T-helper 1 cell (primary cell): ENCODE measurements at regions not wholly inside any gene's neighbourhood (a gene's known extent, or its start where the extent isn't known, plus 50 kb on each side); places are given as distances from the start of the nearest gene placed in this dataset.
A peak's percentile ranks its signal among the peaks of the same experiment; 100 is the strongest.

Source experiments
- DNase-seq, 5 donors: peaks; one replicate each; pipeline ENCODE4 v3.0.0-alpha.2; 2012 to 2020

DNA sequence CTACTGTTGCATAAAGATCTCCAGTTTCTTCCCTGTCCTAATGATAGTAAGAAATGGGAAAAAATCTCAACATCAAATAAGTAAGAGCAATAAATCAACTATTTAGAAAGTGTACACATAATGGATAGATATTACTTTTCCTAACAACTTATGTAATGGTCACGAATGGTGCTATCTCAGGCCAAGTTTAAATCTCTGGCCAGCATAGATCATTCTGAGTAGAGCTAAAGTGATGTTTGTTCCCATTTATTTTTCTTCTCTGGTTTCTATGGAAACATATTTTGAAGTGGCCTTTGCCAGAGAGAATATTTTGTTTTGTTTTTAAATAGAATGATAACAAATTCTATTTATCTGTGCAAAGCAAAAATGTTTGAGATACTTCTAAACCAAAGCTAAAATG lies 249.7 kb upstream of the TTC14 start:
- no peak for DNase-seq

DNA sequence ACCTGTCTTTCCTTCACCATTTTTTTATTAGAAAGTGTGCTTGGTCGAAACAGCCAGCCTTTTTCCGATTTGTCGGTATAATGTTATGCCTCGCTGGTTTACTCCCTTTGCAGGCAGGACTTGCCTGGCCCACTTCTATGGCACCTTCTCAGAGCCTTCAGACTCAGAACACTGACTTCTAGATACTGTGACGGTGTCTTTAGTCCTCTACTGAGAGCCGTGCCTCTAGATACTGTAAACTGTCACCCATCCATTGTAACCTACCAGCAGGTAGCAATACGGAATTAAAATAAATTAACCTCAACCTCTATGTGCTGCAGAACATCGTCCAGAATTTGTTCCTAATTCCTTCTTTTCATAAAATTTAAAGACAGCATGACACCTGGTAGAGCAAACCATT lies 247.7 kb upstream of the TTC14 start:
- no peak for DNase-seq

DNA sequence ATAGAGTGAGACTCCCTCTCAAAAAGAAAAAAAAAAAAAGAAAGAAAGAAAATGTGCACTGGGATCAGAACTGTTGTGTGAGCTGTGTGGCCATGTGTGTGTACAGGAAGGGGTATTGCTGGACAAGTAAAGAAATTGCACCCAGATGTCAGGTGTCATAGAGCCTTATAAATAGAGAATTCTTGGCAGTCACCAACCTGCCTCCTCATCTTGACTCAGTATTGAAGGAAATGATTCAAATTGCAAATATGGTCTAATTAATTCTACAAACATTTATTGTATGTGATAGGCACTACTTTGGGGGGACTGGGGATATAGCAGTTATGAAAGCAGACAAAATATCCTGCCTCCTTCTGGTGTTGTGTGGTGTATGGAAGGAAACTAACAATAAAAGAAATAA lies 243.8 kb upstream of the TTC14 start:
- no peak for DNase-seq

DNA sequence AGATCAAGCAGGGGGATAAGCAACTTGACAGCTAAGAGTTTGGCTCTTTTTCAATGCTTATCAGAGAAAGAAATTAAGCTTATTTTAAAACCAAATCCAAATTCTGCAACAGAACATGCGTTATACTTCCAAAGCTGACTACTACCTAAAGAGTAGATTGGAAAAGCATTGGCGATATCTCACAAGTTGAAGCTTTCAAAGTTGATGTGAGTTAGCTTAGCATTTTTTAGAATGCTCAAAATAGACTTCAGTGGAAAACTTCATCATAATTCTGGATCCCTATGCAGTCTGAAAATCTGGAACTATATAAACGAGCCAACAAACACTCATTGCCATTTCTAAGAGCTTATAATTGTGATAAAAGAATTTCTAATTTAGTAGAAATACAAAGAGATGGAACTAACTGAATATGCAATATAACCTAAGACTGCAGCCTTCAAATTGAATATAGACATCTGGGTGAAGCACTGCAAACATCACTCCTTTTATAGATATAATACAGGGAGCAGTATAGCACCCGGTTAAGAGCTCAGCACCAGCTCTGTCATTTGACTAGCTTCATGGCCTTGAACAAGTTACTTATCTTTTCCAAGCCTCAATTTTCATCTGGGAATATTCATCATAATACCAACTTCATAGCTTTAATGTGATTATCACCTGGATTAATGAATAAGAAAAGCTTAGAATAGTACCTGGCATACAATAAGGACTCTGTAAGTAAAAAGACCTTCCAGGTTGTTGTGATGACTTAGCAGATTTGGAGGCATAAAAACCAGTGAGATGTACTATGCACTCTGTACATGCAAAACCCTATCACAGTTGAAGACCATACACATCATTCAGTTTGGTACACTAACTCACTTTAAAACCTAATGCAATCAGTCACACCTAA lies 242.7 kb upstream of the TTC14 start:
- DNase-seq = no peak

DNA sequence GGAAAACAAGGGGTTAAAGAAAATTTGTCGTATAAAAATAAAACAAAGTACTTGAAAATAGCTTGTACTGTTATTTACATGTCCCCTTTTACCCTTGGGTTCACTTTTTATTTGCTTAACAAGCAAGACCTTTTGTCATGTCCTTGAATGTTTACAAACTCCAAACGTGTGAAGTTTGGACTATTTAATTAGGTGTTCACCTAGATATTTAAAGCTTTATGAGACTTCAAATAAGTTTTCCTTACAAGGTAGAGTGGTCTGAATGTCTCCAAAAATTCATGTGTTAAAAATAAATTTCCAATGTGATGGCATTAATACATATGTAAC lies 242.0 kb upstream of the TTC14 start:
- DNase-seq = no peak

DNA sequence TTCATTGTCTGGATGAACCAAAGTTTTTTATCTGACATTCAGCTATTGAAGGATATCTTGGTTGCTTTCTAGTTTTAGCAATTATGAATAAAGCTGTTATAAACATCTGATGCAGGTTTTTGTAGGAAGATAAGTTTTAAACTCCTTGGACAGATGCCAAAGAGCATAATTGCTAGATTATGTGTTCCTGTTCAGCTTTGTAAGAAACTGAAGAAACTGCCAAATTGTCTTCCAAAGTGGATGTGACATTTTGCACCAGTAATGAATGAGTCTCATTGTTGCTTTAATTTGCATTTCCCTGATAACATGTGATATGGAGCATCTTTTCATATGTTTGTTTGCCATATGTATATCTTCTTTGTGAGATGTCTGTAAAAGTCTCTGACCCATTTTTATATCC lies 239.9 kb upstream of the TTC14 start:
- no peak for DNase-seq

DNA sequence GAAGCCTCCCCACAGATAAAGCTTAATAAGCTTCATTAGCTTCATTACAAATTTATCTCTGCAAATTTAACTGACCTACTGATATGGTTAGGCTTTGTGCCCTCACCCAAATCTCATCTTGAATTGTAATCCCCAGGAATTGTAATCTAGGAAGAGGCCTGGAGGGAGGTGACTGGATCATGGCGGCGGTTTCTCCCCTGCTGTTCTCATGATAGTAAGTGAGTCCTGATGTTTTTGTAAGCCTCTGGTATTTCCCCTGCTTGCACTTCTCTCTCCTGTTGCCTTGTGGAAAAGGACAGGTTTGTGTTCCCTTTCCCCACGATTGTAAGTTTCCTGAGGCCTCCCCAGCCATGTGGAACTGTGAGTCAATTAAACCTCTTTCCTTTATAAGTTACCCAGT lies 226.1 kb upstream of the TTC14 start:
- DNase-seq = no peak

DNA sequence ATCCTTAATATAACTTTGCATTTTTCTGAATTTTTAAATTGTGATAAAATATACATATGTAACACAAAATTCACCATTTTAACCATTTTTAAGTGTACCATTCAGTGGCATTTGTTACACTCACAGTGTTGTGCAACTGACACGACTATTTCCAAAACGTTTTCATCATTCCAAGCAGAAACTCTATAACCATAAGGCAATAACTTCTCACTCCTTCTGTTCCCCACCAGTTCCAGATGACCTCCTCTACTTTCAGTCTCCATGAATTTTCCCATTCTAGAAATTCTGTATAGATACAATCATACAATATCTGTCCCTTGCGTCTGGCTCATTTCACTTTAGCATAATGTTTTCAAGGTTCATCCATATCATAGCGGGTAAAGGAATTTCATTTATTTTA lies 223.5 kb upstream of the TTC14 start:
- DNase-seq = no peak

DNA sequence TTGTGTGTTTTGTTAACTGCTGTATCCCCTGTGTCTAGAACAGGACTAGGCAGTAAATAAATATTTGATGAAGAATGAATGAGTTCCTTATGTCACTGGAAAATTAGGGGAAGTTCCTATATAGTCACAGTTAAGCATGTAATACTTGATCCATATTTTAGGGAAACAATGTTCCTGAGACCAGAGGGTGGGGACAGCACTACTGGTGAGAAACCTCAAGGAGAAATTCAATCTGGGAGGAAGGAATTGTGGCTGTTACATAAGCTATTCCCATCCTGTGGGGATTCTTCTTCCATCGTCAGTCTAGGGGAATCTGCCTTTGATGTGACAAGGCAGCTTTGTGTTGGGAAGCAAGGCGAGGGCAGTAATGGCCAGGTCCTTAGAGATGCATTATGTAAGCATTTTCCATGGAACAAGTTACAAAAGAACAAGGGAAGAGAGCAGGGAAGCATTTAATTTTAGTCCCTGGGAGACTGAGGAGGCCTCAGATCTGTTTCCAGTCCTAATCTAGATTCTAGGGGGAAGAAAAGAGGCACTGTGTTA lies 219.3 kb upstream of the TTC14 start:
- no peak for DNase-seq

DNA sequence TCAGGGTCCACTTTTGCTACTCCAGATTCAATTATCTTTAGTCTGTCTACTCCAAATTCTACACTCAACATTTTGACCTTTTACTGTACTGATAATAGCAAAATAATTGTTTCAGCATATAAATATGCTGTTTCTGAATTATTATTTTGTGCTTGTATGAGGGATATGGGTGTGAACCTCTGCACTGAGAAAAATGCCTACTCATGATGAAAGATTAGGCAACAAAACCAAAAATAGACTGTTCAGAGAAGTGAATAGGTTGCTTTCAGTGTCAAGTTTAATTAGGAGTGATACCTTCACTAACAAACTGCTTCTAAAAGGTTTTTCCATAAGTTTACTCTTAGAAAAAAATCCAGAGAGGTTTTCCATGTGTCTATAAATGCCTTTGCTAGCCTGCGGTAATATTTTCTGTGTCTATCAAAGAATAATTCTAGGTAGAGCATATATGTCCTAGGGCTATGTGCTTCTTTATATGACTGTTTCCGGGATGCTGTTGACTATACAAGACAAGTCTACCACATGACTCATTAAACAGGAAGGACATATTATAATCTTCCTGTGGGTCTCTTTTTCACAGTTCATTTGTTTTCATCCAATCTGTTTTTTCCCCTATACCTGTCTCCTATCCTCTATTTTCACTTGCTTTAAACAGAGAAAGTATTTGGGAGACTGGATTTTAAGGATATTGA lies 218.5 kb upstream of the TTC14 start:
- no peak for DNase-seq

DNA sequence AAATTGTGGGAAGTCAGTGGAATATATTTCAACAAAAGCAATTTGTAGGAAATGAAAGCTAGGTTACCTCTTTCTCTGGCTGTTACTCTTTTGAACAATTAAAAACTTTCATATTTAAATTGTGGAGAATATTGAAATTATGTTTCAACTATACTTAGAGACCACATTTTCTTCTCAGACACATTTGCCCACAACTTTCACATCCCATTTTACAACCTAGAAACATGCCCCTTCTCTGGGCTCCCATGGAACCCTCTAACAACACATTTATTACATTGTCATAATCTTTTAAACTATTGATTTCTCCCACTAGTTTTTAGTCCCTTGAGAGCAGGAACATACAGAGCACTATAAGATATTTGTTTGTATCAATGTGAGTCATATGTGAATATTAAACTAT lies 211.7 kb upstream of the TTC14 start:
- no peak for DNase-seq

DNA sequence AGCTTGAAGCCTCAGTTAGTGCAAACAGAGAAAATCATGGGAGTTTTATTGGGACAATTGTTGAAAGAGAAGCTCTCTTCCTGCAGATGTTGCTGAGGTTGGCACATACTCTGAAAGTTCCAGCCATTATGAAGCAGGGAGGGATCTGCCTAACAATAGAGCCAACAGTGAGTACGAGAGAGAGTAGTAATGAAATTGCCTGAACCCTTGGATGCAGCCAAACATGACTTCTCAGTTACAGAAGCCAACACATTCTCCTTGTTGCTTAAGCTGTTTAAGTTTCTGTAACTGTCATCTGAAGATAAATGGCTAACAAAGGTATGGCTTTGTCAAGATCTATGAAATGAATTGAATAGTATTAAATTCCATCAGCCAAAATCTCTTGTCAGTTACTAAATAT lies 211.0 kb upstream of the TTC14 start:
- no peak for DNase-seq

DNA sequence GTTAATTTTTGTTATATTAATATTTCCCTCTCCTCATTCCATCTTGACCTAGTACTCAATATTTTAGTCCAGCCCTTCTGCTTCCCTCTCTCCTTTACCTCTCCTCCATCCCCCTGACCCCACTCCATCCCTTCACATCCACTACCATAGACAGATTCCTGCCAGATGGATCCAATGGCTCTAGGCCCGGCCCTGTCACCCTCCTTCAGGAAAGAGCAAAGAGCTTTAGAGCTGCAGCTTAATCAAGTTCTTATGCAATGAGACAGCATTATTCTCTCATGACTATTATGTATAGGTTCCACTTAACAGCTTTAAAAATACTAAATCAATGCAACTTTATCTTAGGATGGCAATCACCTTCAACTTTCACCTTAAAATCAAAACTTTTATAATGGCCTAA lies 200.7 kb upstream of the TTC14 start:
- no peak for DNase-seq

DNA sequence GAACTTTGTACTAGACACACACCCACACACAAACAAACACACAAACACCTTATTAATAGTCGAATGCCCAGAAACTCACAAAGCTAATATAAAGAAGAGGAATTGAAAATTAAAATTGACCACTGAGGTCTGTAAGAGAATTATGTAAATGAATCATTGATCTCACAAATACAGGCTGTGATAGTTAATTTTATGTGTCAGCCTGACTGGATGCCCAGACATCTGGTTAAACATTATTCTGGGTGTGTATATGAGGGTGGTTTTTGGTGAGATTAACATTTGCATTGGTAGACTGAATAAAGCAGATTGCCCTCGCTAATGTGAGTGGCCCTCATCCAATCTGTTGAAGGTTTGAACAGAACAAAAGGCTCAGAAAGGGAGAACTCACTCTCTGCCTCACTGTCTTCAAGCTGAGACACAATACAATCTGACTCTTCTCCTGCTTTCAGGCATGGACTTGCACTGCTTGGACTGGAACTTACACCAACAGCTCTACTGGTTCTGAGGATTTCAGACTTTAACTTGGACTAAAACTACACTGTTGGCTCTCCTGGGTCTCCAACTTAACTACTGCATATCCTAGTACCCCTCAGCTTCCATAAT lies 199.4 kb upstream of the TTC14 start:
- no peak for DNase-seq

DNA sequence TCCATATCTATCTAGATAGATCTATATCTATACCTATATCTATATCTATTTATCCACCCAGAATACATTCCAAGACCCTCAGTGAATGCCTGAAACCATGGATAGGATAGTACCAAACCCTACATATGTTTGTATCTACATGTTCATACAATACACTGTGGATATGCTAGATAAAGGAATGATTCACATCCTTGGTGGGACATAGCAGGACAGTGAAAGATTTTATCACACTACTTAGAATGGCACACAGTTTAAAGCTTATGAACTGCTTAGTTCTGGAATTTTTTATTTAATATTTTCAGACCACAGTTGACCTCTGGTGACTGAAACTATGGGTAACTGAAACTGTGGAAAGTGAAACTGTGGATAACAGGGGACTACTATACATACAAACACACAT lies 198.8 kb upstream of the TTC14 start:
- no peak for DNase-seq

DNA sequence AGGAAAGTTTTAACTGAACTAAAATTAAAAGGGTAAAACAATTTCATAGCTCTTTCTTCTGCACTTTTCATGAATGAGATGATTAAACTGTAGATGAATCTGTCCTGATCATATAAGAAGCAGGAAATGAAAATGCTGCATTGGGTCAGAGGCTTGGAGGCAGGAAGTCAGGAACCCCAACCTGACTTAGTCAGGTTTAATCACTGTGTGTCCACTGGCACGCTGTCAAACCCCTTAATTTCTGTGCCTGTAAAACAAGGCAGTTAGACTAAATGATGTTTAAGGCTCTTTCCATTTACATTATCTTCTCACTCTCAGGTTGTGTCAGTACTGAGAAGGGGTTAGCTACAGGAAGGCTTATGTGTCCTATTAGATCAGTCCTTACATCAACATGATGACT lies 193.3 kb upstream of the TTC14 start:
- peak in 1 of 5 donors; percentile 1 for DNase-seq

DNA sequence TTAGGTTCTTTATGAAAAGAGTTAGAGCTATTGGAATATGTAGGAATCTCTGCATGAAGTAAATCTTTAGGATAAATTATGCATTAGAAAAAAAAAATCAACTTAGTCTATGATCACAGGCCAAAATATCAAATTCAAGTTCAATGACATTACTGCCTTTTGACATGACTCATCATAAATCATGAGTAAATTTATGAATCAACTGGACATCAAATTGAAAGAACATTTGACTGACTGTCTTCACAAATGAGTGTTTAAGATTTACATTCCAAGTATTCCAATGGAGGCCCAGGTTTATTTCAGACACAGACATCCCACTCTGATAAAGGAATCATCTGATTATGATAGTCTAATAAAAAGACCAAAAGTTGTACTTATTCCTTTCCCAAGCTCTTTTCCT lies 192.8 kb upstream of the TTC14 start:
- DNase-seq = no peak

DNA sequence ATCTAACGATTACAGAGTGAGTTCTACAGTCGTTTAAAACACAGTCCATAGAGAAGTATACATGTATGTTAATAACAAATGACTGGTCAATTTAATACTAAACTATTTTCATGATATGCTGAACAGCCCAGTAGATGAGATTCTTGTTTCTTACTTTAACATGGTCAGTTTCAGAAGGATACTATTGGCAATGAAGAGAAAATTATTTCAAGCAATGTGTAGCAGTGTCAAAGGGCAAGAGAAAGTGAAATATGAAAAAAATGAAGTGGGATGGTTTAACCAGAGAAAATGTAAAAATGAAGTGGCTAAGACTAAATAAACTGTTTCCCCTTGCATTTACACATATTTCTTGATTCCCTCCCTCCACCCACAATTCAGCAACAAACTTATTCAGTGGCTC lies 192.1 kb upstream of the TTC14 start:
- DNase-seq = no peak

DNA sequence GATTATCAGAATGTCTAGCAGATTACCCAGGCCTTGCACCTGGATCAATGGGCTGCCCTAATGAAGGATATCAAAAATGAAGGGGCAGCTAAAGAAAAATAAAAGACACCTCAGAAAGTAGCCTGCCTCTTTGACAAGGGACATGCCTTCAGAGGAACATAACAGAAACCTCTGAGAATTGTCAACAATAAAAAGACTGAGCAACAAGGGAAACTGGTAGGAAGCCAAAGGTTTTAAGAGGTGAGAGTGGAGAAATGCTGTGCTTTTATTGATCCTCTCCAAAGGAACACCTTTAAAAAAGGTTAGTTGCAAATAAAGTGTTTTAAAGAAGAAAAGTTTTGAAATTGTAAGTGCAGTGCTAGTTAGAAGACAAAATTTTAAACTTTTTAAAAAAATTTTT lies 187.8 kb upstream of the TTC14 start:
- no peak for DNase-seq

DNA sequence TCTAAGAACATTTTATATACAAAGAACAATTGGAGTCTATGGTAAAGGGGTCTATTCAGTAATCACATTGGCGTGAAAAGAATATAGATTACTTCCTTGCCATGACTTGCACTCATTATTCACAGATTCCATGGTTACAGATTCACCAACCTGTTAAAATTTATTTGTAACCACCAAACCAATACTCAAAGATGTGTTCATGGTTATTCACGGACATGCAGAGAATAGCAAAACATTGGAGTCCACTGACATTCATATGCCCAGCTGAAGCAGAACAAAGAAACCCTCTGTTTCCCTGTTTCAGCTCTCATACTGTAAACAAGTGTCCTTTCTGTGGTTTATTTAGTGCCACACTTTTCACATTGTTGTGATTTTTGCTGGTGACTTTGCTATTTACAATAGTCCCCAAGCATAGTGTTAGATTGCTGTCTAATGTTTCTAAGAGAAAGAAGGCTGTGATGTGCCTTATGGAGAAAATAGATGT lies 185.8 kb upstream of the TTC14 start:
- no peak for DNase-seq

DNA sequence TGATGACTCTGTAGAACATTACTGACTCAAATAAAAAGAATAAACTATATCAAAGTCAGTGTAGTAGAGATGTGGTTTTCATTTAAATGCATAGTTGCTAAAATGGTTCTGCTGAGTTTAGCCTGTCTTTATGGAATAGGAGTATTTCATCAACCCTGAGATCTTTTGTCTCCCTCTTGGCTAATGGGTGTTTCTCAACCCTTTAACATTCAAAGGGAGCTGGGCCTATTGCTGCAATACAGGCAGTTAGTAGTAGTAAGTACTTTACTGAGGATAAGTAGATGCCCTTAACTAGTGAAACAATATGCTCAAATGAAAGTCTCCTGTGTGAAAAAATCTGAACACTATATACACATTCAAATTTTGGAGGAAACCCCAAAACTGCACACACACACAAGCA lies 184.7 kb upstream of the TTC14 start:
- DNase-seq = no peak

DNA sequence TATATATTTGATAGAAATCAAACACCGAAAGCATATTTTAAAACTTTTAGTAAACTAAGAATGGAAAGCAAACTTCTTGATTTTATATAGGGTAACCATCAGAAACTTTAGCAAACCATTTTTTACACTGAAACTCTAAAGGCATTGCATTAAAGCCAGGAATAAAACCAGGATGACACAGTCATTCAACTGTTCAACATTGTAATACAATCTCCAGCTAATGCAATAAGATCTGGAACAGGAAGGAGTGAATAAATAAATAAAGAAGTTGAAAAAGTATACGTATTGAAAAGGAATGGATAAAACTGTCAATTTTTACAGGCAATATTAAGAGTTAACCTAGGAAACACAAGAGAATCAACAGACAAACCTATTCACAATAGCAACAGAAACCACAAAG lies 181.9 kb upstream of the TTC14 start:
- DNase-seq = no peak

DNA sequence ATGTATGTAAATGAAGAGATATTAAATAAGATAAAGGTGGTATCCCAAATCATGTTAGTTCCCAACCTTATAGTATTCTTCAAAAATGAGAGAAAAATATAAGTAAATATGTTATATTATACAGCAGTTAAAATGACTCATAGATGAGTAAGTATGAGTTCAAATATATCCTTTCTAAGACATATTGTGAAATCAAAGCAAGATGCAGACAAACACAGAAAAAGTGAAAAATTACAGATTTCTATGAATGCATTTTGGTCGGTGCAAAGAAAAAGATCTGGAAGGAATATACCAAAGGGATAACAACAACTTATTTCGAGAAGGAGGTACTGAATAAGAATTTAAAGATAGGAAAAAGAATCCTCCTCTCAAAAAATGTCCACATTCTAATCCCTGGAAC lies 181.2 kb upstream of the TTC14 start:
- no peak for DNase-seq

DNA sequence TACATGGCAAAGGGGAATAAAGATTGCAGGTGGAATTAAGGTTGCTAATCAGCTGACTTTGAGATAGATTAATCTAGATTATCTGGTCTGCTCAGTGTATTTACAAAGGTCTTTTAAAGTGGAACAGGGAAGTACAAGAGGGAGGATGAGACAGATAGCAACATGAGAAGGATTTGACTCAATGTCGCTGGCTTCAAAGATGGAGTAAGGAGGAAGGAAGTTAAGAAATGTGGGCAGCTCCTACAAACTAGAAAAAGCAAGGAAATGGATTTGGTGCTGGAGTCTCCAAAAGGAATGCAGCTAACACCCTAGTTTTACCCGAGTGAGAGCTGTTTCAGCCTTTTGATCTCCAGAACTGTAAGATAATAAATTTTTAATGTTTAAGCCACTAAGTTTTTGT lies 180.7 kb upstream of the TTC14 start:
- no peak for DNase-seq
